Germinal center (tissue), 1 donor: ENCODE measurements at regions not wholly inside any gene's neighbourhood (a gene's known extent, or its start where the extent isn't known, plus 50 kb on each side); places are given as distances from the start of the nearest gene placed in this dataset.
"Not testable (repeated sequence)": the region's sequence is repeated elsewhere in the genome, so short reads cannot be mapped to it uniquely, and the experiment has no call there.

Experiments
- DNase-seq: peaks from one replicate; pipeline ENCODE4 v3.0.0; 2012; ENCODE audit warnings: mixed read lengths, low spot score

DNA sequence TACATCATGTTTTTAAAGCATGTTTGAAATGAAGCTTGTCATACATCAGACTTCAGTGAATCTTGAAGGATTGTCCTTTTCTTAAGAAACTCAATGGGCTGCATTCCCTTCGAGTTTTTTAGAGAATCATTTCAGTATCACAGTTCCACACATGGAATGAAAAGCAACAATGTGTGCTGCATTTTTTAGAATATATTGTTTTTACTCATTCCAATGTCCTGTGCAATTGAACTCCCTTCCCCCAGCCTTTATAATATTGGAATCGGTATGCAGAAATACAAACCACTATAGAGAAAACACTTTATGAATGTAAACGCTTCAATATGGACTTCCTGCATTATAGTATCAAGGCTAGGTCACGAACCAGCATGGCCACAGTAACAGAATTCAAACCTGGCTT lies 634.4 kb downstream of the GATA3 start:
- no peak for DNase-seq

DNA sequence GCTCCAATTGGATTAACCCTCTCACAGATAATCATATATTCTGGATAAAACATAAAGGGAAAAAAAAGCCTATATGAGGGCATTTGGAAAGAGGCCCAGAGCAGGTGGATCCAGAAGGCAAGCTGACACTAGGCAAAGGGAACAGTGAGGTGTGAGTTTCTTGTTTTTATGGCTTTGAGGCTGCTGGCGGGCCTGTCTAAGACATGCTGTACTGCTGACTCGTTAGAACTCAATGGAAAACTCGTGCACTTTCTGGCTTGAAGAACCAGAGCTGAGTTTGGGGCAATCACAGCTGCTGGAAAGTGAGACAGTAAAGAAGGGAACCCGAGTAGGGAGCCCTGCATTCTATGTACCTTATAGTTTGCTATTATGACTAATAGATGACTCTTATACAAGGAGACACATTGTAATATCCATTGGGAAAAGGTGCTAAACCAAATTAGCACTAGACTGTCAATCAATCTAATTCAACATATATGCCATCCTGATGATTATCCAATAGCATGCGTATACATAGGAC lies 637.1 kb downstream of the GATA3 start:
- DNase-seq: no peak

DNA sequence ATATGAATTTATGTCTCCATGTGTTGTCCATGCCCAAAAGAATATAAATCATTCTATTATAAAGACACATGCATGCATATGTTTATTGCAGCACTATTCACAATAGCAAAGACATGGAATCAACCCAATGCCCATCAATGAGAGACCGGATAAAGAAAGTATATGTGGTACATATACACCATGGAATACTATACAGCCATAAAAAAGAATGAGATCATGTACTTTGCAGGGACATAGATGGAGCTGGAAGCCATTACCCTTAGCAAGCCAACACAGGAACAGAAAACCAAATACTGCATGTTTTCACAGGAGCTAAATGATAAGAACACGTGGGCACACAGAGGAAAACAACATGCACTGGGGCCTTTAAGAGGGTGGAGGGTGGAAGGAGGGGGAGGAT lies 639.1 kb downstream of the GATA3 start:
- not testable (repeated sequence) for DNase-seq

DNA sequence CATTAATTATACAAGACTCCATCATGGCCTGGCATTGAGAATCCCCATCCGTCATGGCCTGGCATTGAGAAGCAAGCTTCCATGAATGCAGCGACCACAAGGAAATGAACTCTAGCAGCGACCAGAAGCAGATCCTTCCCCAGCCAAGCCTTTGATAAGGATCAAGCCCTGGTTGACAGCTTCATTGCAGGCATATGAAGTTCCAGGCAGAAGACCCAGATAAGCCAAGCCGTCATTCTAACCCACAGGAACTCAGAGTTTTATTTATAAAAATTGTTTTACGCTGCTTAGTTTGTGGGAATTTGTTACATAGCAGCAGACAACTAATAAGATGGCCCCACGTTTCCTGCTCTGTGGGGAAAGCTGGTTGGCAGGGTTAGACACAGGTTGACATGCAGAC lies 642.3 kb downstream of the GATA3 start:
- DNase-seq: no peak

DNA sequence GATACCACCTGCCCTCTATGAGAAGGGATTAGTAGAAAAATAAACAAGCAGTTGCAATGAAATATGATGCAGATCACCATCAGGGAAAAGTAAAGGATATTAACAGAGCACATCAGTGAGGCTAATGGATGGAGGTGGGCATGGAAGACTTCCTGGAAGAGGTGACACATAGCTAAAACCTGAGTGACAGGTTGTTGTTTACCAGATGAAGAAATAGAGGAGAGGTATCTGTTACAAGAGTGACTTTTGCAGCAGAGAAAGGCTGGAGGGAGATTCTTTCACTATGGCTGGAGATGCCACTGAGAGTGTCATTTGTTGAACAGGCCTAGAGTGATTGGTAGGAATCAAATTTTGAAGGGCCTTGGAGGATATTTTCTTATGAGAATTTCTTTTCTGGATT lies 646.2 kb downstream of the GATA3 start:
- no peak for DNase-seq

DNA sequence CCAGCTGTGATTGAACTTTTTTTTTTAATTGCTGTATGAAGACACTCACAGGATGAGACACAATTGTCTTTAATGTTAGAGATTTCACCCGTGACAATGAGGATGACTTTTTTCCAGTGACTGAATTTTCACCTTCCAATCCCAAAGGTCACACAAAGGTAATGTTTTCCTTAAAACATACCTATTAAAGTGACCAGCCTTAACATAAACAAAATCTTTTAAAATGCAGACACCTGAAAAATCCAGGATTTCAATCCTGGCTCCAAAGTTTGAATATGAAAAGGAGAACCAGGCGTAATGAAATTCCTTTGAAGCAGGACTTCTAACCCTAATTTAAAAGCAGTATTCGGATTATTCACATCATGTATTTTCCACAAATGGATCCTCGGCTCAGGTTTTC lies 647.7 kb downstream of the GATA3 start:
- DNase-seq: no peak

DNA sequence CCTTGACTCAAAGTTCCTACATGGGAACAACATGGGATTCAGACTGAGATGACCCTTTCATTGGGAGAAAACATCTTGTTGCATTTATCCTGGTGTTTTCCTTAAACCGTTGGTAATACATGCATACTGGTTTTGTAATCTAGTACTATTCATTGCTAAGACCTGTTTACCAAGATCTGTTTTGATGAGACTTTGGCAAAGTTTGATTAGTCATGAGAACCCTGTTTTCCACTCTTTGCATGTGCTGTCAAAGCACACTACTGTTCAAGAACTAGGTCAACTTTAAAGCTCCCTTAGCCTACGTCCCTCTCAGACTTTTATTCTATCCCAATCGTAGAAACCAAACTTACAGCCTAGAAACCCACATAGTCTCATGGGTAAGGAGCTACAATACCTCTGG lies 650.9 kb downstream of the GATA3 start:
- no peak for DNase-seq

DNA sequence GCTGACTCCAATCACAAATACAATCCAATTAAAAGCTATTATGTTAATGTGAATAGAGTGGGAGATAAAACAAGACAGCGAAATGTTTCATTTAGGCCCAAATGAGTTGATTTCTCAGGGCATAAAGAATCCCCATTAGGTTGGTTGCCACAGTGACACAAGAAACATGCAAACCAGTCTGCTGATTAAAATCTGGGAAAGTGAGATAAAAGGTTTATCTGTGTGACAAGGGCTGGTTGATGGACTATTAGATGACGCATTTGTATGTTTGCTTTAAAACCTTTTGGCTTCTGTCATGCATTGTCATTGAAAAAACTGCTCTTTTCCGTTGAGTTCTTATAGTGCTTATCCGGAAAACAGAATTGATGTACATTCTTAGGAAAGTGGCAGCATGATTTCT lies 658.2 kb downstream of the GATA3 start:
- no peak for DNase-seq

DNA sequence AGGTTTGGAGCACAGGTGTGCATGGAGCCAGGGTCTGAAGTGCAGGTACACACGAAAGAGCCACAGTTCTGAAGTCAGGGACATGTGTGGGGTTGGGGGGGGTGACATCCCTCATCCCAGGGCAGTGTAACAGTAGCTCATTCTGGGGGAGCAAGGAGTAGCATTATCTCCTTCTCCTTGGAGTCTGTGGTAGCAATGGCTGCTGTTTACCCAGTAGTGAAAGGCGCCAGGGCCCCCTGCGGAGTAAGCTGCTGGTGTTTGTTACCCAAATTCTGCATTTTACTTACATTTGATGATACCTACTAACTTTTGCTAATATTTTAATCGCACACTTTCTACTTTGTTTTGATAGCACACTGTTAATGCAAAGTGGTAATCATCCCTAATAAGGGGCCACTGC lies 665.5 kb downstream of the GATA3 start:
- DNase-seq: no peak

DNA sequence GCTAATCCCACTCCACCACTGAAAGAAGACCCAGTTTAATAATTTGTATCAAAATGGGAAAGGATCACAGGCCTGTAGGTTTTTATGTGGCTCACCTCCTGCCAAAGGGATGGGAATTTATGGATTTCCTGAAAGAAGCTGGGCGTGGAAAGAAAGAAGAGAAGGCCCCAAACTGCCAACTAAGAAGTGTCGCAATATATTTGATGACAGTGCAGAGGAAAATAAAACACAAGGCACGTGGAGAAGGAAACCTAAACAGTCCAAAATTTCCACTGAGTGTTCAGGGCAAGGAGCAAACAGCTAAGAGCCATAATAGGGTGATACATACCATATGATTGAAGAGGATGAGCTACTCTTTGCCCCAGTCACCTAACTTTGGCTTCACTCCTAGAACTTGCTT lies 667.2 kb downstream of the GATA3 start:
- DNase-seq: no peak

DNA sequence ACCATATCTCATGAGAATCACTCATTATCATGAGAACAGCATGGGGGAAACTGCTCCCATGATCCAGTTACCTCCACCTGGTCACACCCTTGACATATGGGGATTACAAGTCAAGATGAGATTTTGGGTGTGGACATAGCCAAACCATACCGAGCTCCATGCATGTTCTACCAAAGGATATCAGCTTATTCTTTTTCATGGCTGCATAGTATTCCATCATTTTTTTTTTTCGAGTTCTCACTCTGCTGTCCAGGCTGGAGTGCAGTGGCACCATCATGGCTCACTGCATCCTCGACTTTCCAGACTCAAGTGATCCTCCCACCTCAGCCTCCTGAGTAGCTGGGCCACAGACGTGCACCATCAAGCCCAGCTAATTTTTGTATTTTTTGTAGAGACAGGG lies 668.3 kb downstream of the GATA3 start:
- no peak for DNase-seq

DNA sequence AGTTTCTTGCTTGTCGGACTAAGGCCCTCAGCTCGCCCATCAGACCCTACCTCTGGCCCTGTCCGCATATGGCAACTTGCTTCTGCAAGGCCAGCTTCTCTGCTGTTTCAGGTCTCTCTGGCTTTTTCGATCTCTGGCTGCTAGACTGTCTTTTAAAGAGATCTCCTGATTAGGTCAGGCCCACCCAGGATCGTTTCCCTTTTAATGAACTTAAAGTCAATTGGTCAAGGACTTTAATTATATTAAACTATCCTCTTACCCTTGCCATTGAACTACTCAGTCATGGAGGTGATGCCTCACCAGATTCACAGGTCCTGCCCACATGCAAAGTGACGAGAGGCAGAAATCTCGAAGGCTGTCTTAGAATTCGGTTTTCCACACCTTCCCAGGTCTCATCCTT lies 670.9 kb downstream of the GATA3 start:
- no peak for DNase-seq

DNA sequence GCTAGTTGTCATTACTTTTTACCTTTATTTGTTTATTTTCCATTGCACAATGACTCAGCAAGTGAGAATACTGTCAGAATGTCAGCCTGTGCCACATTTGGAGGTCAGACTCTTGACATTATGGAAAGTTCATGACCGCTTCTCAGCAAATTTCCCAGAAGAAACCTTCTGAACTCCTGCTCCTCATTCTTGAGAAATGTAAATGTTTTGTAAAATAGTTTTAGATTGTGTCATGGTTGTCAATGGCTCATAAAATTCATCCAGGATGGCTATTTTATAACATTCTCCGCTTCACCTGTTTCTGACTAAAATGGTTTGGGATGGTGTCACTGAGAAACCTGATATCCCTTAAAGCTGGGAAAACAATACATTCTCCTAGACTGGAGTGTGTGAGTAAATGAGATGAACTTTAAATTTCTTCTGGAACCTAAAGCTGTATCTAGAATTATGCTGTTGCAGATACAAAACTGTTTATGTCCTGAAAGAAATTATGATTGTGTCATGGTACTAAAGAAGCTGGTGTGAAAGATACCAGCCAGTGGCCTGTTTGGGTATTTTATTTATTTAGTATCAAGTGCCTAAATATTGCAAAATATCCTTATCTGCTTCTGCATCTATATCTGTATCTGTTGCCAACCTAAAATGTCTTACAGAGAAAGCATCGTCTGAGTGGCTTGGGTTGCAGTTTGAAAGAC lies 671.7 kb downstream of the GATA3 start:
- no peak for DNase-seq

DNA sequence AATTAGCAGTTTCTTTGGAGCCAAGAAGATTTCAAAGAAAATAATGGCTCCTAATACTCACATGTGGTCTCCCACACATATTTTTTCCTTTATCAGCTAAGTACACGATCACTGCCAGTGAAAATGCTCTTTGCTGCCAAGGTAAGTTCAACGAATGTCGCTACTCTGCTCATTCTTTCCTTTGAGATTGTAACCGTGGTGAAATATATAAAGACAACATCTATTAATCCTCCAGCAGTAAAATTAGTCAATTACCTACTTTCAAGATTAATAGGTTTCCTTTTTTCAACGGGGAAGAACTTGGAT lies 672.2 kb downstream of the GATA3 start:
- DNase-seq: no peak

DNA sequence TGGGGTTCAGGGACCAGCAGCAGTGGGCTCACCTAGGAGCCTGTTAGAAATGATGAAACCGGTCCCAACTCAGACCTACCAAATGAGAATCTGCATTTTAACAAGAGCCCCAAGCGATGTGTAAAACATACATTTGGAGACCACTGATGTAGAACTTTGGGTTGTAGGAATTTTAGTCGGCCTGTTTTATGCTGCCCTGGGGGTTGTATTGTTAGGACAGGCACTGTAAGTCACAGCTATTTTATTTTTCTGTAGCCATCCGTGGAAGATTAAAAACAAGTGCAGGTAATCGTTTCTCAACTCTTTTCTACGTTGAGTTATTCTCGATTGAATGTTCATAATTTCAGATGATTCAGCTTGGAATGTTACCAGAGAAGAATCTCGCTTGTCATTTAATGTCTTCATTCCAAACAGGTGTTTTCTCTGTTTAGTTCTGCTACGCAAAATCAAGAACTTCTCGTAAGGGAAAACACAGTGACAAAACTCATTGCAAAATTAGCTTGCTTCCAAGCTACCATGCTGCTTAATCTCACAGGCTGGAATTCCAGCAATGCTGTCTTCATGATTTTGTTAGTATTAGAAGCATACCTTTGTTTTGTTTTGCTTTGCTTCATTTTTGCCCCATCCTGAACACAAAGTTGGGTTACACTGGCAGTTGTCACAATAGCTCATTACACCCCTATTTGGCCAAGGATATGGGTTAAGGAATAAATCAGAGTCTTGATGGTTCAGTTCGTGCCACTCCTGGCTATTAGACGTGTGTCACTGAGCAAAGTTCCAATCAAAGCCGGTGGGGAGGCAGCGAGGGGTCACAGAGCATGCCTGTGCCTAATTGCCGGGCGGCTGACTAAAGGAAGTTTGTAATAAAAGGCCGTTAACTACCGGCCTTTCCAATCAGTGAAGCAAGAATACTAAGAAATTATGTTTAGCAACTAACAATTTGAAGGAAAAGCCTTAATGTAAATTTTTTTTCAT lies 676.9 kb downstream of the GATA3 start:
- no peak for DNase-seq

DNA sequence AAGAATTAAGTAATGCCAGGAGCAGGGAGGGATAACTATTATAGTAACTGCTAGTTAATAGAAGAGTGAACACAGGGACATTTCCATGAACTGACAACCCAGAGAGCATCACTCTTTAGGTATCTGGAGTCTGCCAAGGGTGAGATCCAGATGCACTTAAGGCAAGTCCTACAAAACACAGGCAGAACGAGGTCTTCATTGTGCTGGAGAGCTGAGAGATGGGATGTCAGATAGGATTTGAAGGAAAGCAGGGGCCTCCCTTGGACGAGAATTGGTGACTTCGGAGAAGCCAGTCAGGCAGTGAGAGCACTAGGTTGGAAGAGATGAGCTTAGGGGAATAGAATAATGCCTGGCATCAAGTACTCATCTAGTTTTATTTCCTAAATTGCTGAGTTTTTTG lies 684.5 kb downstream of the GATA3 start:
- no peak for DNase-seq

DNA sequence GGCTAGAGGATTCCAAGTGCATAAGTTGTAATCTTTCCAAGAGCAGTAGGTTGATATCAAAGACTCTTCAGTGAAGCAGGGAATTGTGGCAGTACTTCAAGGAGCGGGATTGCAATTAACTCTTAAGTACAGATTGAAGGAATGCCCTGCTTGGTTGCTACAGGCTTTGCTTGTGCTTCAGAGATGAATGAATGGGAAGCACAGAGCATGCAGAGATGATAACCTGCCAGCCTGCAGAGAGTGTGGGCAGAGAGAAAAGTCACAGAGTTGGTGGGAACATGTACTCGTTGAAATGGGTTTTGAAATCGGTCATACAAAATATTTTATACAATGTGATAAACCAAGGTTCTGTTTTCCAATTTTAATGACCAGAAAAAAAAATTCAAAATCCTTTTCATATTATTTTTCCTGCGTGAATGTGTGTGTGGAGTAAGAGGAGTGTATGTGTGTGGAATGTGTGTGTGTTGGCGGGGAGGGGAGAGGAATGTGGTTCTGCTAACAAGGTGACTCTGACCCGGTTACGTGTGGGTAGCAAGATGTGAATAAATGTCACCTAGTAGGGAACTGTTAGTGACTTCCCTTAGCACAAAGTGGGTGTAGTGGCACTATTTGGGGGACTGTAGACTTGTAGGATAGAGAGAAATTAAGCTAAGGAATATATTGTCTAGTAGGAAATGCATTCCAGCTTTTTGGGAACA lies 697.8 kb downstream of the GATA3 start:
- DNase-seq: no peak

DNA sequence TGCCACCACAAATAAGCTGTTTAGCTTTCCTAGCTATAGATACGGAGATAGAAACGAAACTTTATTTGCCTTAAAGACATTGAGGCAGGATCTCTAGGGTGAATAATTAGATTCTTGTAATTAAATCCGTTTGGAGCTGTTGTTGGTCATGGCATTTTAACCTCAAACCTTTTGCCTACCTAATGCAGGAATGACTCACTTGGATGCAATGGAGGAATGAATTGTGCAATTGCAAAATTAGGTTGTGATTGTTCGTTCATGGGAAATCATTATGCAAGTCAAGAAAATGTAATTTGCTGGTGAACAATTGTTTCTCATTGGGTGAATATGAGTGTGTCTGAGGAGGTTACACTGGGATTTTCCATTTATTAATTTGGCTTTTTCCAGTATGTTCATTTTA lies 703.5 kb downstream of the GATA3 start:
- DNase-seq: no peak

DNA sequence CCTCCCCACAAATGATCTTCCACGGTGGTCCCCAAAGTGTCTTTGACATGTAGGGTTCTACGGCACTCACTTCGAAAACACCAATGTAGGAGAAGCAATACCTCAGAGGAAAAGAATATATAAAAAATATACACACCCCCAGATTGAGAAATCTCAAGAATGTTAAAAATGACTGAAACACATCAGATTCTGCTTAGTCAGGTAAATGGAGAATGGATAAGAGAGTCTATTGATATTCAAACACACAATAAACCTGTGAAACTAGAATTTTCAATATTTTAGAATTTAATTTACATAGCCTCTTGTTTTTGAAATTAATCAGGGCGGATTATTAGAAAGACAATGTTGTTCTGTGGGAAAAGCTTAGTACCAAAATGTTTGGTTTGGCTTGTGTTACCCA lies 712.4 kb downstream of the GATA3 start:
- no peak for DNase-seq

DNA sequence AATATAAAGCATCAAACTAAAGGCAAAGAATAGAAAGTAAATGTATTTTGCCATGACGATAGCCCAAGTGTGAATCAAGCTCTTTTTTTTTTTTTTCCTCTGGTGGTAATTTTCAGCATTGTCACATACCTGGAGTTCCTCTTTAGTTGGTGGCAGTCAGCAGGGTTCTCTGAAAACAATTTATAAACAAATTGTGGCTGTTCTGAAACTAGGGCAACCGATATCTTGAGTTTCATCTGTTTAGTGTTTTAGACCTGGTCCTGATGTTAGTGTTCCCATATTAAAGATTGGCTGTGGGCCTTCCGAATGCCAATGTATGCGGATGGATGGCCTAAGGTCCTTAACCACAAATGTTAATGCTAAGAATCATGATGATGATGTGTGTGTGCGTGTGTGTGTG lies 713.1 kb downstream of the GATA3 start:
- no peak for DNase-seq

DNA sequence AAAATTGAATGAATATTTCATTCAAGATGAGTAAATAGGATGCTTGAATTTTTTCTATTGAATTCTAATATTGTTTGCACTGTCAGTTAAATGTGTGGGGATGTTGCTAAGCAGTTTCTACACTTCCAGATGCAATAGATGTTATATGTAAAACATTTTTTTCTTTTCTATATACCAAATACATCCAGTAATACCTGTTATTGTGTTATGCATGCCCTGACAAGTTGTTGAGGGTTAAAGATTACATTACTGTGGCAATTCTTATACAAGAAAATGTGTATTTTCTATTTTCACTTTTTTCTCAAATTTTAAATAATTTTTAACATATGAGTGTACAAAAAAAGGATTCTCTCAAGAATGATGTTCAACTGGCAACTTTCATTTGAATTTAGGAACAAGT lies 713.9 kb downstream of the GATA3 start:
- DNase-seq: no peak

DNA sequence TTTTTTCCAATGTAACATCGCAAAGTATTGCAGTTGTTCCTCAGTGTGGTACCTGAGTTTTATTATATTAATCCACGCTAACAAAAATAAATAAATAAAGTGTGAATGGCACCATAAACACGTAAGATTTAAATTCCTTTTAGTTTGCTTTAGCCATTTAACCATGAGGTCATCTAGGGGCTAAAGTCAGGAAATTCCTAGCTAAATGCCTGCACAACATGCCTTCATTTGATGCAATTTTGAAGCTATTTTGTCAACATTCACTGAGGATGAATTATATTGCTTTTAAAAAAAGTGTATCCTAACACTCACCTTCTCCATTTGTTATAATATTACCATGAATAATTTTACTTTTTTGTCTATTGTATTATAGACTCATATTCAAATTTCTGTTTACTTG lies 714.4 kb downstream of the GATA3 start:
- no peak for DNase-seq
